GM23338 (cell line): ENCODE measurements at regions not wholly inside any gene's neighbourhood (a gene's known extent, or its start where the extent isn't known, plus 50 kb on each side); places are given as distances from the start of the nearest gene placed in this dataset.

ENCODE experiments used
- ATAC-seq: fragments of 200-7000 bp; cut with Tn5 transposase; 3 replicates; pipeline ENCODE4 v1.9.1; 2020
- DNase-seq: peaks from one replicate; pipeline ENCODE4 v3.0.0-alpha.2; 2015; ENCODE audit warnings: low spot score
- H2AFZ ChIP-seq: fragments of 200-600 bp; sonication (generic); 2 replicates; pipeline ENCODE4 v1.8.0; 2016; ENCODE audit warnings: antibody characterized with exemption, mild to moderate bottlenecking, moderate library complexity
- H3F3A ChIP-seq: fragments of 200-600 bp; sonication (generic); replicated peaks from 2 replicates; pipeline ENCODE4 v1.8.0; 2017; ENCODE audit warnings: antibody characterized with exemption, mixed run types, low read depth
- H3K27ac ChIP-seq: fragments of 200-600 bp; sonication (generic); 2 replicates; pipeline ENCODE4 v1.6.1; 2016; ENCODE audit warnings: low read depth
- H3K27me3 ChIP-seq: fragments of 200-600 bp; sonication (generic); 2 replicates; pipeline ENCODE4 v1.8.0; 2016; ENCODE audit warnings: mild to moderate bottlenecking, mixed run types, moderate library complexity; ENCODE audit not compliant: insufficient read depth
- H3K36me3 ChIP-seq: fragments of 200-600 bp; sonication (generic); 2 replicates; pipeline ENCODE4 v1.8.0; 2016; ENCODE audit warnings: mild to moderate bottlenecking; ENCODE audit not compliant: insufficient read depth
- H3K4me1 ChIP-seq: fragments of 200-600 bp; sonication (generic); 2 replicates; pipeline ENCODE4 v1.8.0; 2016; ENCODE audit warnings: mild to moderate bottlenecking, moderate library complexity; ENCODE audit not compliant: insufficient read depth
- H3K4me2 ChIP-seq: fragments of 200-600 bp; sonication (generic); 2 replicates; pipeline ENCODE4 v1.7.1; 2017; ENCODE audit warnings: mixed run types
- H3K4me3 ChIP-seq: fragments of 200-600 bp; sonication (generic); 2 replicates; pipeline ENCODE4 v1.6.1; 2016; ENCODE audit warnings: mixed run types
- H3K79me2 ChIP-seq: fragments of 200-600 bp; sonication (generic); replicated peaks from 2 replicates; pipeline ENCODE4 v1.8.0; 2017; ENCODE audit warnings: mild to moderate bottlenecking; ENCODE audit not compliant: insufficient read depth
- H3K9me2 ChIP-seq: fragments of 200-600 bp; sonication (generic); 2 replicates; pipeline ENCODE4 v1.8.0; 2017; ENCODE audit not compliant: insufficient read depth
- H4K20me1 ChIP-seq: fragments of 200-600 bp; sonication (generic); replicated peaks from 2 replicates; pipeline ENCODE4 v1.8.0; 2017; ENCODE audit warnings: mild to moderate bottlenecking; ENCODE audit not compliant: insufficient read depth
- H3K27ac Mint-ChIP-seq: 2 replicates; pipeline ENCODE4 v1.8.0; 2020; ENCODE audit warnings: inconsistent platforms, mild to moderate bottlenecking, moderate library complexity, mixed read lengths
- H3K27me3 Mint-ChIP-seq: 3 replicates; pipeline ENCODE4 v1.8.0; 2022; ENCODE audit warnings: low read depth, mild to moderate bottlenecking, moderate library complexity, mixed read lengths, inconsistent platforms; ENCODE audit not compliant: insufficient read depth, poor library complexity
- H3K36me3 Mint-ChIP-seq: 3 replicates; pipeline ENCODE4 v1.8.0; 2021; ENCODE audit warnings: low read depth, mild to moderate bottlenecking, inconsistent platforms, moderate library complexity, mixed read lengths
- H3K4me1 Mint-ChIP-seq: 3 replicates; pipeline ENCODE4 v1.8.0; 2020; ENCODE audit warnings: mild to moderate bottlenecking, inconsistent platforms, mixed read lengths
- H3K4me3 Mint-ChIP-seq: 3 replicates; pipeline ENCODE4 v1.8.0; 2021; ENCODE audit warnings: moderate library complexity, mild to moderate bottlenecking, inconsistent platforms, mixed read lengths
- H3K9me3 Mint-ChIP-seq: 3 replicates; pipeline ENCODE4 v1.8.0; 2020; ENCODE audit warnings: moderate library complexity, mild to moderate bottlenecking, inconsistent platforms, mixed read lengths
- CREB1 ChIP-seq: fragments of 250-450 bp; sonication (Bioruptor Pico); IDR thresholded peaks from 2 replicates; pipeline ENCODE4 v1.5.0; 2020; ENCODE audit warnings: low read depth, mild to moderate bottlenecking, moderate library complexity
- EZH2 ChIP-seq: fragments of 200-600 bp; sonication (generic); IDR thresholded peaks from one replicate; pipeline ENCODE4 v1.8.0; 2017; ENCODE audit warnings: antibody characterized with exemption, mild to moderate bottlenecking, low read depth; ENCODE audit not compliant: unreplicated experiment
- EZH2phosphoT487 ChIP-seq: fragments of 200-600 bp; sonication (generic); IDR thresholded peaks from one replicate; pipeline ENCODE4 v1.8.1; 2018; ENCODE audit warnings: antibody characterized with exemption; ENCODE audit not compliant: unreplicated experiment
- JUNB ChIP-seq: IDR thresholded peaks from one replicate; pipeline ENCODE4 v1.6.1; 2016; ENCODE audit warnings: antibody characterized with exemption; ENCODE audit not compliant: unreplicated experiment
- NANOG ChIP-seq: IDR thresholded peaks from 2 replicates; pipeline ENCODE4 v1.6.1; 2016; ENCODE audit warnings: antibody characterized with exemption, borderline replicate concordance
- STAT1 ChIP-seq: IDR thresholded peaks from one replicate; pipeline ENCODE4 v1.6.1; 2016; ENCODE audit warnings: antibody characterized with exemption; ENCODE audit not compliant: unreplicated experiment
- ZNF114 ChIP-seq: fragments of 250-450 bp; sonication (Bioruptor Pico); IDR thresholded peaks from 2 replicates; pipeline ENCODE4 v1.5.0; 2020; ENCODE audit warnings: mild to moderate bottlenecking, moderate library complexity
- ZNF331 ChIP-seq: fragments of 250-450 bp; sonication (Bioruptor Pico); IDR thresholded peaks from 2 replicates; pipeline ENCODE4 v1.5.0; 2020; ENCODE audit warnings: low read depth, mild to moderate bottlenecking, moderate library complexity
- TF ChIP-seq, protein P1 (sequence below): IDR thresholded peaks from 2 replicates; pipeline ENCODE4 v1.6.1; 2016; ENCODE audit warnings: antibody characterized with exemption
- TF ChIP-seq, protein P2 (sequence below), 2 experiments: fragments of 200-600 bp in 1 of 2; sonication (generic) in 1 of 2; conservative IDR thresholded peaks; 2 replicates each; pipeline versions ENCODE4 v1.5.1 to v1.6.1; 2016 to 2017; ENCODE audit warnings: antibody characterized with exemption in 2 of 2, low read depth in 2 of 2, mild to moderate bottlenecking in 2 of 2, moderate library complexity in 1 of 2
- TF ChIP-seq, protein P3 (sequence below): IDR thresholded peaks from one replicate; pipeline ENCODE4 v1.6.1; 2018; ENCODE audit warnings: antibody characterized with exemption; ENCODE audit not compliant: unreplicated experiment
- TF ChIP-seq, protein P4 (sequence below): fragments of 250-450 bp; sonication (Bioruptor Pico); IDR thresholded peaks from 2 replicates; pipeline ENCODE4 v1.5.0; 2020; ENCODE audit warnings: mild to moderate bottlenecking, moderate library complexity

DNA sequence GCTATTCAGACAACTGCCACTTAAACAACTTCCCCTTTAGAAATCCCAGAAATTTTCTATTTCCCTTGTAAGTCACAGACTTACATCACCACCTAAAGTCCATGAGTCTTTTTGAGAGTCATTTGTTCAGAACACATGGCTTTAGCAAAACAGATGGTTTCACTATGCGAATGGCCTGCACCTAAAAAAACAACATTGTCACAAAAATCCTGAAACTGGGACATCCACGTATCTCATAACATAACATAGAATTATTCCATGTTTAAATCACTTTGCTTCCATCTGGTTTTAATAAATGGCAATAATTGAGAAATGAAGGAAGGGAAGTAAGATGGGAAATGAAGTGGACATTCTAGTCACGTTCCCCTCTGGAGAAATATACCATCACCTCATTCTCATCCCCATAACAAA, 155.3 kb upstream of the EDNRA start:
- H3F3A ChIP-seq = no peaks in the 10 kb centered on the region
- no peaks in the 10 kb centered on the region for H3K27me3 ChIP-seq
- DNase-seq = no peak
- no peaks in the 10 kb centered on the region for H3K9me3 Mint-ChIP-seq
- no peak overlapping the region for H3K27ac Mint-ChIP-seq
- H3K27me3 Mint-ChIP-seq = no peaks in the 10 kb centered on the region
- no peaks in the 10 kb centered on the region for H3K9me2 ChIP-seq
- H3K4me1 Mint-ChIP-seq = no peaks in the 10 kb centered on the region
- H2AFZ ChIP-seq = no peak overlapping the region
- H3K4me1 ChIP-seq = no peaks in the 10 kb centered on the region
- H3K79me2 ChIP-seq = no peaks in the 10 kb centered on the region
- TF ChIP-seq, protein P1, sequence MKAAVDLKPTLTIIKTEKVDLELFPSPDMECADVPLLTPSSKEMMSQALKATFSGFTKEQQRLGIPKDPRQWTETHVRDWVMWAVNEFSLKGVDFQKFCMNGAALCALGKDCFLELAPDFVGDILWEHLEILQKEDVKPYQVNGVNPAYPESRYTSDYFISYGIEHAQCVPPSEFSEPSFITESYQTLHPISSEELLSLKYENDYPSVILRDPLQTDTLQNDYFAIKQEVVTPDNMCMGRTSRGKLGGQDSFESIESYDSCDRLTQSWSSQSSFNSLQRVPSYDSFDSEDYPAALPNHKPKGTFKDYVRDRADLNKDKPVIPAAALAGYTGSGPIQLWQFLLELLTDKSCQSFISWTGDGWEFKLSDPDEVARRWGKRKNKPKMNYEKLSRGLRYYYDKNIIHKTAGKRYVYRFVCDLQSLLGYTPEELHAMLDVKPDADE = no peak
- no peak for TF ChIP-seq CREB1 (CRISPR knock-in tag)
- TF ChIP-seq, protein P2, sequence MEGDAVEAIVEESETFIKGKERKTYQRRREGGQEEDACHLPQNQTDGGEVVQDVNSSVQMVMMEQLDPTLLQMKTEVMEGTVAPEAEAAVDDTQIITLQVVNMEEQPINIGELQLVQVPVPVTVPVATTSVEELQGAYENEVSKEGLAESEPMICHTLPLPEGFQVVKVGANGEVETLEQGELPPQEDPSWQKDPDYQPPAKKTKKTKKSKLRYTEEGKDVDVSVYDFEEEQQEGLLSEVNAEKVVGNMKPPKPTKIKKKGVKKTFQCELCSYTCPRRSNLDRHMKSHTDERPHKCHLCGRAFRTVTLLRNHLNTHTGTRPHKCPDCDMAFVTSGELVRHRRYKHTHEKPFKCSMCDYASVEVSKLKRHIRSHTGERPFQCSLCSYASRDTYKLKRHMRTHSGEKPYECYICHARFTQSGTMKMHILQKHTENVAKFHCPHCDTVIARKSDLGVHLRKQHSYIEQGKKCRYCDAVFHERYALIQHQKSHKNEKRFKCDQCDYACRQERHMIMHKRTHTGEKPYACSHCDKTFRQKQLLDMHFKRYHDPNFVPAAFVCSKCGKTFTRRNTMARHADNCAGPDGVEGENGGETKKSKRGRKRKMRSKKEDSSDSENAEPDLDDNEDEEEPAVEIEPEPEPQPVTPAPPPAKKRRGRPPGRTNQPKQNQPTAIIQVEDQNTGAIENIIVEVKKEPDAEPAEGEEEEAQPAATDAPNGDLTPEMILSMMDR (conservative IDR thresholded peaks at IDR 0.05; ENCODE audit: low read depth in 2 of 2) = no peak
- TF ChIP-seq, protein P3, sequence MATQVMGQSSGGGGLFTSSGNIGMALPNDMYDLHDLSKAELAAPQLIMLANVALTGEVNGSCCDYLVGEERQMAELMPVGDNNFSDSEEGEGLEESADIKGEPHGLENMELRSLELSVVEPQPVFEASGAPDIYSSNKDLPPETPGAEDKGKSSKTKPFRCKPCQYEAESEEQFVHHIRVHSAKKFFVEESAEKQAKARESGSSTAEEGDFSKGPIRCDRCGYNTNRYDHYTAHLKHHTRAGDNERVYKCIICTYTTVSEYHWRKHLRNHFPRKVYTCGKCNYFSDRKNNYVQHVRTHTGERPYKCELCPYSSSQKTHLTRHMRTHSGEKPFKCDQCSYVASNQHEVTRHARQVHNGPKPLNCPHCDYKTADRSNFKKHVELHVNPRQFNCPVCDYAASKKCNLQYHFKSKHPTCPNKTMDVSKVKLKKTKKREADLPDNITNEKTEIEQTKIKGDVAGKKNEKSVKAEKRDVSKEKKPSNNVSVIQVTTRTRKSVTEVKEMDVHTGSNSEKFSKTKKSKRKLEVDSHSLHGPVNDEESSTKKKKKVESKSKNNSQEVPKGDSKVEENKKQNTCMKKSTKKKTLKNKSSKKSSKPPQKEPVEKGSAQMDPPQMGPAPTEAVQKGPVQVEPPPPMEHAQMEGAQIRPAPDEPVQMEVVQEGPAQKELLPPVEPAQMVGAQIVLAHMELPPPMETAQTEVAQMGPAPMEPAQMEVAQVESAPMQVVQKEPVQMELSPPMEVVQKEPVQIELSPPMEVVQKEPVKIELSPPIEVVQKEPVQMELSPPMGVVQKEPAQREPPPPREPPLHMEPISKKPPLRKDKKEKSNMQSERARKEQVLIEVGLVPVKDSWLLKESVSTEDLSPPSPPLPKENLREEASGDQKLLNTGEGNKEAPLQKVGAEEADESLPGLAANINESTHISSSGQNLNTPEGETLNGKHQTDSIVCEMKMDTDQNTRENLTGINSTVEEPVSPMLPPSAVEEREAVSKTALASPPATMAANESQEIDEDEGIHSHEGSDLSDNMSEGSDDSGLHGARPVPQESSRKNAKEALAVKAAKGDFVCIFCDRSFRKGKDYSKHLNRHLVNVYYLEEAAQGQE = no peak
- TF ChIP-seq EZH2 = no peak
- TF ChIP-seq NANOG = no peak
- TF ChIP-seq ZNF331 (CRISPR knock-in tag) = no peak
- TF ChIP-seq JUNB = no peak
- no peak for TF ChIP-seq STAT1
- TF ChIP-seq ZNF114 (CRISPR knock-in tag) = no peak
- TF ChIP-seq, protein P4, sequence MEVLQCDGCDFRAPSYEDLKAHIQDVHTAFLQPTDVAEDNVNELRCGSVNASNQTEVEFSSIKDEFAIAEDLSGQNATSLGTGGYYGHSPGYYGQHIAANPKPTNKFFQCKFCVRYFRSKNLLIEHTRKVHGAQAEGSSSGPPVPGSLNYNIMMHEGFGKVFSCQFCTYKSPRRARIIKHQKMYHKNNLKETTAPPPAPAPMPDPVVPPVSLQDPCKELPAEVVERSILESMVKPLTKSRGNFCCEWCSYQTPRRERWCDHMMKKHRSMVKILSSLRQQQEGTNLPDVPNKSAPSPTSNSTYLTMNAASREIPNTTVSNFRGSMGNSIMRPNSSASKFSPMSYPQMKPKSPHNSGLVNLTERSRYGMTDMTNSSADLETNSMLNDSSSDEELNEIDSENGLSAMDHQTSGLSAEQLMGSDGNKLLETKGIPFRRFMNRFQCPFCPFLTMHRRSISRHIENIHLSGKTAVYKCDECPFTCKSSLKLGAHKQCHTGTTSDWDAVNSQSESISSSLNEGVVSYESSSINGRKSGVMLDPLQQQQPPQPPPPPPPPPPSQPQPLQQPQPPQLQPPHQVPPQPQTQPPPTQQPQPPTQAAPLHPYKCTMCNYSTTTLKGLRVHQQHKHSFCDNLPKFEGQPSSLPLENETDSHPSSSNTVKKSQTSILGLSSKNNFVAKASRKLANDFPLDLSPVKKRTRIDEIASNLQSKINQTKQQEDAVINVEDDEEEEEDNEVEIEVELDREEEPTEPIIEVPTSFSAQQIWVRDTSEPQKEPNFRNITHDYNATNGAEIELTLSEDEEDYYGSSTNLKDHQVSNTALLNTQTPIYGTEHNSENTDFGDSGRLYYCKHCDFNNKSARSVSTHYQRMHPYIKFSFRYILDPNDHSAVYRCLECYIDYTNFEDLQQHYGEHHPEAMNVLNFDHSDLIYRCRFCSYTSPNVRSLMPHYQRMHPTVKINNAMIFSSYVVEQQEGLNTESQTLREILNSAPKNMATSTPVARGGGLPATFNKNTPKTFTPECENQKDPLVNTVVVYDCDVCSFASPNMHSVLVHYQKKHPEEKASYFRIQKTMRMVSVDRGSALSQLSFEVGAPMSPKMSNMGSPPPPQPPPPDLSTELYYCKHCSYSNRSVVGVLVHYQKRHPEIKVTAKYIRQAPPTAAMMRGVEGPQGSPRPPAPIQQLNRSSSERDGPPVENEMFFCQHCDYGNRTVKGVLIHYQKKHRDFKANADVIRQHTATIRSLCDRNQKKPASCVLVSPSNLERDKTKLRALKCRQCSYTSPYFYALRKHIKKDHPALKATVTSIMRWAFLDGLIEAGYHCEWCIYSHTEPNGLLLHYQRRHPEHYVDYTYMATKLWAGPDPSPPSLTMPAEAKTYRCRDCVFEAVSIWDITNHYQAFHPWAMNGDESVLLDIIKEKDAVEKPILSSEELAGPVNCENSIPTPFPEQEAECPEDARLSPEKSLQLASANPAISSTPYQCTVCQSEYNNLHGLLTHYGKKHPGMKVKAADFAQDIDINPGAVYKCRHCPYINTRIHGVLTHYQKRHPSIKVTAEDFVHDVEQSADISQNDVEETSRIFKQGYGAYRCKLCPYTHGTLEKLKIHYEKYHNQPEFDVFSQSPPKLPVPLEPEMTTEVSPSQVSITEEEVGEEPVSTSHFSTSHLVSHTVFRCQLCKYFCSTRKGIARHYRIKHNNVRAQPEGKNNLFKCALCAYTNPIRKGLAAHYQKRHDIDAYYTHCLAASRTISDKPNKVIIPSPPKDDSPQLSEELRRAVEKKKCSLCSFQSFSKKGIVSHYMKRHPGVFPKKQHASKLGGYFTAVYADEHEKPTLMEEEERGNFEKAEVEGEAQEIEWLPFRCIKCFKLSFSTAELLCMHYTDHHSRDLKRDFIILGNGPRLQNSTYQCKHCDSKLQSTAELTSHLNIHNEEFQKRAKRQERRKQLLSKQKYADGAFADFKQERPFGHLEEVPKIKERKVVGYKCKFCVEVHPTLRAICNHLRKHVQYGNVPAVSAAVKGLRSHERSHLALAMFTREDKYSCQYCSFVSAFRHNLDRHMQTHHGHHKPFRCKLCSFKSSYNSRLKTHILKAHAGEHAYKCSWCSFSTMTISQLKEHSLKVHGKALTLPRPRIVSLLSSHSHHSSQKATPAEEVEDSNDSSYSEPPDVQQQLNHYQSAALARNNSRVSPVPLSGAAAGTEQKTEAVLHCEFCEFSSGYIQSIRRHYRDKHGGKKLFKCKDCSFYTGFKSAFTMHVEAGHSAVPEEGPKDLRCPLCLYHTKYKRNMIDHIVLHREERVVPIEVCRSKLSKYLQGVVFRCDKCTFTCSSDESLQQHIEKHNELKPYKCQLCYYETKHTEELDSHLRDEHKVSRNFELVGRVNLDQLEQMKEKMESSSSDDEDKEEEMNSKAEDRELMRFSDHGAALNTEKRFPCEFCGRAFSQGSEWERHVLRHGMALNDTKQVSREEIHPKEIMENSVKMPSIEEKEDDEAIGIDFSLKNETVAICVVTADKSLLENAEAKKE (CRISPR knock-in tag) = no peak
- no peak for TF ChIP-seq EZH2phosphoT487
- no peak overlapping the region for H3K4me3 ChIP-seq
- no peaks in the 10 kb centered on the region for H3K36me3 ChIP-seq
- no peaks in the 10 kb centered on the region for H3K36me3 Mint-ChIP-seq
- no peak for ATAC-seq
- no peaks in the 10 kb centered on the region for H4K20me1 ChIP-seq
- no peak overlapping the region for H3K4me3 Mint-ChIP-seq
- no peak overlapping the region for H3K27ac ChIP-seq
- H3K4me2 ChIP-seq = no peak overlapping the region
